Kidney epithelial cell (primary cell): ENCODE measurements at regions not wholly inside any gene's neighbourhood (a gene's known extent, or its start where the extent isn't known, plus 50 kb on each side); places are given as distances from the start of the nearest gene placed in this dataset.

Source experiments
- DNase-seq: peaks from one replicate; pipeline ENCODE4 v3.0.0-alpha.2; 2010; ENCODE audit warnings: low read depth
- H3K27me3 ChIP-seq: 2 replicates; pipeline ENCODE4 v1.6.0; 2011; ENCODE audit warnings: low read length; ENCODE audit not compliant: control insufficient read depth, insufficient read depth
- H3K36me3 ChIP-seq: 2 replicates; pipeline ENCODE4 v1.5.1; 2011; ENCODE audit warnings: low read length; ENCODE audit not compliant: control insufficient read depth, insufficient read depth
- H3K4me3 ChIP-seq: 2 replicates; pipeline ENCODE4 v1.5.1; 2011; ENCODE audit warnings: low read depth, mild to moderate bottlenecking, control low read depth, low read length
- TF ChIP-seq, protein P1 (sequence below): IDR thresholded peaks from 2 replicates; pipeline ENCODE4 v1.5.1; 2011; ENCODE audit warnings: mild to moderate bottlenecking, moderate library complexity, low read length, control low read depth, inconsistent platforms; ENCODE audit not compliant: insufficient read depth, poor library complexity, severe bottlenecking

DNA sequence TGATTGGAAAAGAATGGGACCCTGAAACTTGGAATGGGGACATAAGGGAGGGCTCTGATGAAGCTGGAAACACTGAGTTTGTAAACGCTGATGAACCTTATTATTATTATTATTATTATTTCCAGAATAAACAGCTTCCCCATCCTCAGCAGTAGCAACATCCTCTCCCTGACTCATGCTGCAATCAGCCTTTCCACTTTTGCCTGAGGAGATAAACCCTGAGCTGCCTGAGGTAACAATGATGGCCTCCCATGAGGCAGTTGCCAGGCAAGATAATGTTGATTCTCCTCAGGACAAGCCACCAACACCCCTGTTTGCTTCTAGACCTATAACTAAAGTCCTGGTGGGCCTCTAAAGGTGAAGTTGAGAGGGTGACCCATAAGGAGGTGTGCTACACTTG lies 139.2 kb upstream of the ATP10B start:
- no peak for DNase-seq
- Histone ChIP-seq H3K4me3 (no peak overlapping the region), H3K27me3 (no peaks in the 10 kb centered on the region)

GRCh38 chr5:160979385-160979784 lies 127.4 kb upstream of the ATP10B start:
- no peak for DNase-seq
- H3K27me3 ChIP-seq: no peaks in the 10 kb centered on the region
- no peak overlapping the region for H3K4me3 ChIP-seq
- H3K36me3 ChIP-seq: no peaks in the 10 kb centered on the region
- TF ChIP-seq, protein P1, sequence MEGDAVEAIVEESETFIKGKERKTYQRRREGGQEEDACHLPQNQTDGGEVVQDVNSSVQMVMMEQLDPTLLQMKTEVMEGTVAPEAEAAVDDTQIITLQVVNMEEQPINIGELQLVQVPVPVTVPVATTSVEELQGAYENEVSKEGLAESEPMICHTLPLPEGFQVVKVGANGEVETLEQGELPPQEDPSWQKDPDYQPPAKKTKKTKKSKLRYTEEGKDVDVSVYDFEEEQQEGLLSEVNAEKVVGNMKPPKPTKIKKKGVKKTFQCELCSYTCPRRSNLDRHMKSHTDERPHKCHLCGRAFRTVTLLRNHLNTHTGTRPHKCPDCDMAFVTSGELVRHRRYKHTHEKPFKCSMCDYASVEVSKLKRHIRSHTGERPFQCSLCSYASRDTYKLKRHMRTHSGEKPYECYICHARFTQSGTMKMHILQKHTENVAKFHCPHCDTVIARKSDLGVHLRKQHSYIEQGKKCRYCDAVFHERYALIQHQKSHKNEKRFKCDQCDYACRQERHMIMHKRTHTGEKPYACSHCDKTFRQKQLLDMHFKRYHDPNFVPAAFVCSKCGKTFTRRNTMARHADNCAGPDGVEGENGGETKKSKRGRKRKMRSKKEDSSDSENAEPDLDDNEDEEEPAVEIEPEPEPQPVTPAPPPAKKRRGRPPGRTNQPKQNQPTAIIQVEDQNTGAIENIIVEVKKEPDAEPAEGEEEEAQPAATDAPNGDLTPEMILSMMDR: no peak

More for the DNA sequence above, 139.2 kb upstream of the ATP10B start:
- H3K36me3 ChIP-seq: no peaks in the 10 kb centered on the region
- TF ChIP-seq, protein P1: no peak

DNA sequence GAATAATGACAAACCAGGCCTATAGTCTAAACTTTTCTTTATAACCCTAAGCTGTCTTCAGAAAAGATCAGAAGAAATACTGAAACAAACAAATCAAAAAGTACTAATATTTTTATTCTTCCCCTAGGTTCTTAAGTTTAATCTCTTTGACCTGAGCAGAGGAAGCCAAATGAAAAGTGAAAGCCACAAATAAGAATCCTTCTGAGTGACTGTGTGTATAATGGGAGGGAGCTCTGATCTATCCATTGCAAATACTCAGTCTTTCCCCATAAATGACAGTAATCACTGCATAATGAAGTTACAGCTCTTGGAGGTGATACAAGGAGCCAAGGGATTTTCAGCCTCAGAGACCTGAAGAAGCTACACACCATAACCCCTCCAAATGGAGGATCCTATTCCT lies 126.9 kb upstream of the ATP10B start:
- no peaks in the 10 kb centered on the region for H3K36me3 ChIP-seq
- no peaks in the 10 kb centered on the region for H3K27me3 ChIP-seq
- no peak overlapping the region for H3K4me3 ChIP-seq
- DNase-seq: no peak
- TF ChIP-seq, protein P1: no peak

GRCh38 chr5:160976181-160976580 lies 124.2 kb upstream of the ATP10B start:
- H3K4me3 ChIP-seq: no peak overlapping the region
- no peak for DNase-seq
- TF ChIP-seq, protein P1: no peak
- no peaks in the 10 kb centered on the region for H3K27me3 ChIP-seq
- H3K36me3 ChIP-seq: no peaks in the 10 kb centered on the region

DNA sequence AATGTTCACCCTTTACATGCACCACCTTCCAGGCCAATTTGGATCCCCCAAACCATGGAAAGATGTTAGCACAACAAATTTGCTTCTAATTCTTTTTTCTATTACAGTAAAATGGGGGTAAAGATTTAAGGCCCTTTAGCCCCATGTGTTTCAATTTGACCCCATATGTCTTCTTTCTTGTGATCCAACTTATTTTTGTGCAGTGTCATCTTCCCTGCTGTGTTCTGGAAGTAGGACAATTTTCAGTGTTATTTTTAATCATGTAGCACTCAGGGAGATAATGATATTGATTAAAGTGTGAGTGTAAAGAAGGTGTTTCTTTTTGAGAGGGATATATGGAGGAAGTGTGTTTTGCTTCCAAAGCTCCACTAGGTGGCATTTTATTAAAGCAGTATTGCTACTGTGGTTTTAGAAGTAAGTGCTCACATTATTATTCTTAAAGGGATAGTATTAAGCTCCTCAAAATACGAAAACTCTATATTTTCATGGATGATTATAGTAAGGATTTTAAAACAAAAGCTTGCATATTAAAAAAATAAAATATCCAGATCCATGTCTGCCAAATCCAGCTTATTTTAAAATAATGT lies 118.7 kb upstream of the ATP10B start:
- H3K27me3 ChIP-seq: no peaks in the 10 kb centered on the region
- TF ChIP-seq, protein P1: peak; percentile 22
- no peaks in the 10 kb centered on the region for H3K36me3 ChIP-seq
- H3K4me3 ChIP-seq: no peak overlapping the region
- DNase-seq: no peak

DNA sequence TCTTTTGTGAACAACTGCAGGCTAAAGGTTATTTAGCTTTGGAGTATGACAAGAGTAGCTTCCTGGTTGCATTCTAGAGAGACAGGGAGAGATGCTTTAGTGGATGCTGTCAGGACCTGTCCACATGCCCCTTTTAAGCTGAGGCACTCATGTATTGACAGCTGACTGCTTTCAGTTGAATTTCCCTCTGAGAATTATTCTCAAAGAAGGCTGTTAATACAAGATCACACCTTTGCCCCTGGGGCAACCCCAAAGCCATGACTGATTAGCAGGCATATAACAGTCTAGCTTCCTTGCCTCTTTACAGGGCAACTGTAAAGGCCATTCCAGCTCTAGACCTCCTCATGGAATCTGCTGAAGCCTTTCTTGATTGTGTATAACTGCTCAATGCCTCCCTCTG lies 117.6 kb upstream of the ATP10B start:
- H3K27me3 ChIP-seq: no peaks in the 10 kb centered on the region
- no peaks in the 10 kb centered on the region for H3K36me3 ChIP-seq
- TF ChIP-seq, protein P1: no peak
- no peak overlapping the region for H3K4me3 ChIP-seq
- DNase-seq: no peak
